ENCODE measurements at regions not wholly inside any gene's neighbourhood (a gene's known extent, or its start where the extent isn't known, plus 50 kb on each side); places are given as distances from the start of the nearest gene placed in this dataset.

GRCh38 chr20:21839982-21840381 lies 134.5 kb downstream of the PAX1 start:
- TF ChIP-seq POLR2A (IDR thresholded peaks at IDR 0.05) (no peak), CTCF (IDR thresholded peaks at IDR 0.05) (no peak), EP300 (IDR thresholded peaks at IDR 0.05) (no peak), POLR2AphosphoS5 (IDR thresholded peaks at IDR 0.05) (no peak)

All from stomach (tissue), 4 donors.